ENCODE measurements at regions not wholly inside any gene's neighbourhood (a gene's known extent, or its start where the extent isn't known, plus 50 kb on each side); places are given as distances from the start of the nearest gene placed in this dataset.

DNA sequence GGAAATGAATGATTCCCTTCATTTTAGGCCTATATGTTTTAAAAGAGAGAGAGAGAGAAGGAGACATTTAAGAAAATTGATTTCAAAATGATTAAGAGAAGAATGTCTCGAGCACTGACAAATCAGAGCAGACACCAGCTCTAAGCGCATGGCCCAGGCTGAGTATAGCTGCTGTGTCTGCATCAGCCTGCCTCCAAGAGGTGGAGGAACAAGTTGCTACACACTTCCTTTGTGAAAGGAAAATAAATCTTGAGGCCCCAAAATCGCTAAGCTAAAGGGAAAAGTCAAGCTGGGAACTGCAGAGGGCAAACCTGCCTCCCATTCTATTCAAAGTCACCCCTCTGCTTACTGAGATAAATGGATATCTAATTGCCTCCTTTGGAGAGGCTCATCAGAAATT, 728.7 kb upstream of the TMEM132C start:
- no peak for TF ChIP-seq CTCF (IDR thresholded peaks at IDR 0.05)
- TF ChIP-seq ZFX (IDR thresholded peaks at IDR 0.05; ENCODE audit: borderline replicate concordance), result no peak
